ENCODE measurements at regions not wholly inside any gene's neighbourhood (a gene's known extent, or its start where the extent isn't known, plus 50 kb on each side); places are given as distances from the start of the nearest gene placed in this dataset.

- no peaks in the 10 kb centered on the region for H4K20me1 ChIP-seq (ENCODE audit: insufficient read depth)
- H3K27ac ChIP-seq = no peak overlapping the region
- no peaks in the 10 kb centered on the region for H3K79me2 ChIP-seq (ENCODE audit: insufficient read depth, low read depth)
- no peak overlapping the region for H2AFZ ChIP-seq (ENCODE audit: low read depth)
- H3K9ac ChIP-seq = no peak overlapping the region
- H3K4me2 ChIP-seq = no peak overlapping the region
- no peaks in the 10 kb centered on the region for H3K36me3 ChIP-seq (ENCODE audit: insufficient read depth)
- no peaks in the 10 kb centered on the region for H3K27me3 ChIP-seq (ENCODE audit: insufficient read depth, low read depth)
- no peak overlapping the region for H3K4me3 ChIP-seq (IDR thresholded peaks at IDR 0.05; ENCODE audit: insufficient read depth, low read depth, low read length)
- TF ChIP-seq CTCF (conservative IDR thresholded peaks at IDR 0.05; ENCODE audit: low read depth, low read length) = no peak
- no peaks in the 10 kb centered on the region for H3K4me1 ChIP-seq (ENCODE audit: low read depth, poor library complexity, severe bottlenecking)
Measured at GRCh38 chr1:47645151-47645550, 207.3 kb downstream of the FOXD2 start.

GRCh38 chr1:47646676-47647075 is 208.8 kb downstream of the FOXD2 start:
- H4K20me1 ChIP-seq (ENCODE audit: insufficient read depth) = no peaks in the 10 kb centered on the region
- no peak overlapping the region for H3K4me2 ChIP-seq
- H3K9ac ChIP-seq = no peak overlapping the region
- H3K4me3 ChIP-seq (IDR thresholded peaks at IDR 0.05; ENCODE audit: insufficient read depth, low read depth, low read length) = no peak overlapping the region
- H3K4me1 ChIP-seq (ENCODE audit: low read depth, poor library complexity, severe bottlenecking) = no peaks in the 10 kb centered on the region
- no peaks in the 10 kb centered on the region for H3K36me3 ChIP-seq (ENCODE audit: insufficient read depth)
- H3K79me2 ChIP-seq (ENCODE audit: insufficient read depth, low read depth) = no peaks in the 10 kb centered on the region
- no peak overlapping the region for H2AFZ ChIP-seq (ENCODE audit: low read depth)
- no peaks in the 10 kb centered on the region for H3K27me3 ChIP-seq (ENCODE audit: insufficient read depth, low read depth)
- H3K27ac ChIP-seq = no peak overlapping the region
- no peak for TF ChIP-seq CTCF (conservative IDR thresholded peaks at IDR 0.05; ENCODE audit: low read depth, low read length)

GRCh38 chr1:47647327-47647845 is 209.5 kb downstream of the FOXD2 start:
- H3K79me2 ChIP-seq (ENCODE audit: insufficient read depth, low read depth) = no peaks in the 10 kb centered on the region
- no peak for TF ChIP-seq CTCF (conservative IDR thresholded peaks at IDR 0.05; ENCODE audit: low read depth, low read length)
- no peak overlapping the region for H3K4me2 ChIP-seq
- no peak overlapping the region for H3K4me3 ChIP-seq (IDR thresholded peaks at IDR 0.05; ENCODE audit: insufficient read depth, low read depth, low read length)
- no peaks in the 10 kb centered on the region for H3K36me3 ChIP-seq (ENCODE audit: insufficient read depth)
- no peaks in the 10 kb centered on the region for H3K4me1 ChIP-seq (ENCODE audit: low read depth, poor library complexity, severe bottlenecking)
- H3K27me3 ChIP-seq (ENCODE audit: insufficient read depth, low read depth) = no peaks in the 10 kb centered on the region
- no peaks in the 10 kb centered on the region for H4K20me1 ChIP-seq (ENCODE audit: insufficient read depth)
- H3K9ac ChIP-seq = no peak overlapping the region
- no peak overlapping the region for H2AFZ ChIP-seq (ENCODE audit: low read depth)
- no peak overlapping the region for H3K27ac ChIP-seq

- Histone ChIP-seq H3K27me3 (ENCODE audit: insufficient read depth, low read depth) (no peaks in the 10 kb centered on the region), H3K4me2 (no peak overlapping the region), H3K4me3 (IDR thresholded peaks at IDR 0.05; ENCODE audit: insufficient read depth, low read depth, low read length) (no peak overlapping the region), H3K36me3 (ENCODE audit: insufficient read depth) (no peaks in the 10 kb centered on the region), H2AFZ (ENCODE audit: low read depth) (no peak overlapping the region), H4K20me1 (ENCODE audit: insufficient read depth) (no peaks in the 10 kb centered on the region), H3K79me2 (ENCODE audit: insufficient read depth, low read depth) (no peaks in the 10 kb centered on the region), H3K4me1 (ENCODE audit: low read depth, poor library complexity, severe bottlenecking) (no peaks in the 10 kb centered on the region), H3K9ac (no peak overlapping the region), H3K27ac (no peak overlapping the region)
- TF ChIP-seq CTCF (conservative IDR thresholded peaks at IDR 0.05; ENCODE audit: low read depth, low read length) = no peak
Measured at GRCh38 chr1:47650205-47650604, 212.4 kb downstream of the FOXD2 start.
